WTC11 (cell line): ENCODE measurements at regions not wholly inside any gene's neighbourhood (a gene's known extent, or its start where the extent isn't known, plus 50 kb on each side); places are given as distances from the start of the nearest gene placed in this dataset.

Experiments
- ATAC-seq: fragments of 200-7000 bp; cut with Tn5 transposase; 2 replicates; pipeline ENCODE4 v1.10.0; 2021; ENCODE audit warnings: mild to moderate bottlenecking, moderate library complexity
- CTCF ChIA-PET: fragments of 300-600 bp; sonication (Branson Sonifier 250); formaldehyde crosslinking; loops from one replicate; lab custom pipeline; 2021; ENCODE audit warnings: antibody characterized with exemption; lab: Charles Lee
- POLR2A ChIA-PET: fragments of 350-600 bp; sonication (Branson Sonifier 250); formaldehyde crosslinking; loops from one replicate; lab custom pipeline; 2021; ENCODE audit warnings: antibody characterized with exemption; lab: Charles Lee
- DNase-seq: peaks from one replicate; pipeline ENCODE4 v3.0.0; 2021; ENCODE audit warnings: low spot score
- H3K27ac Mint-ChIP-seq: 2 replicates; pipeline ENCODE4 v1.8.0; 2021; ENCODE audit warnings: mixed read lengths
- H3K27me3 Mint-ChIP-seq: 2 replicates; pipeline ENCODE4 v1.8.0; 2021; ENCODE audit warnings: low read depth, mild to moderate bottlenecking, moderate library complexity, mixed read lengths
- H3K36me3 Mint-ChIP-seq: 2 replicates; pipeline ENCODE4 v1.8.0; 2021; ENCODE audit warnings: mixed read lengths
- H3K4me1 Mint-ChIP-seq: 2 replicates; pipeline ENCODE4 v1.8.0; 2022; ENCODE audit warnings: mixed read lengths
- H3K4me3 Mint-ChIP-seq: 2 replicates; pipeline ENCODE4 v1.8.0; 2021; ENCODE audit warnings: mild to moderate bottlenecking, moderate library complexity, mixed read lengths
- H3K9me3 Mint-ChIP-seq: 2 replicates; pipeline ENCODE4 v1.8.0; 2021; ENCODE audit warnings: mixed read lengths
- AFF4 ChIP-seq: sonication (generic); formaldehyde crosslinking; IDR thresholded peaks from 2 replicates; pipeline ENCODE4 v1.8.1; 2023; ENCODE audit warnings: mild to moderate bottlenecking, missing genetic modification reagents, borderline replicate concordance
- AR ChIP-seq: fragments of 250-450 bp; sonication (Bioruptor Pico); IDR thresholded peaks from 2 replicates; pipeline ENCODE4 v1.9.0; 2021; ENCODE audit warnings: mild to moderate bottlenecking
- CTCF ChIP-seq: fragments of 200-600 bp; IDR thresholded peaks from 2 replicates; pipeline ENCODE4 v1.8.0; 2022; ENCODE audit warnings: antibody characterized with exemption
- E2F1 ChIP-seq: sonication (generic); formaldehyde crosslinking; IDR thresholded peaks from 2 replicates; pipeline ENCODE4 v1.8.0; 2022; ENCODE audit warnings: mild to moderate bottlenecking, missing genetic modification reagents
- ELF4 ChIP-seq: sonication (generic); formaldehyde crosslinking; IDR thresholded peaks from 2 replicates; pipeline ENCODE4 v1.8.1; 2022; ENCODE audit warnings: low read depth, mild to moderate bottlenecking, moderate library complexity, missing genetic modification reagents
- ETV6 ChIP-seq: sonication (generic); formaldehyde crosslinking; IDR thresholded peaks from 2 replicates; pipeline ENCODE4 v1.8.1; 2022; ENCODE audit warnings: mild to moderate bottlenecking, missing genetic modification reagents
- FOXP4 ChIP-seq: sonication (generic); formaldehyde crosslinking; IDR thresholded peaks from 2 replicates; pipeline ENCODE4 v1.8.0; 2022; ENCODE audit warnings: mild to moderate bottlenecking, missing genetic modification reagents
- GRHL2 ChIP-seq: fragments of 250-450 bp; sonication (Bioruptor Pico); IDR thresholded peaks from 2 replicates; pipeline ENCODE4 v1.8.0; 2022; ENCODE audit warnings: mild to moderate bottlenecking, moderate library complexity; ENCODE audit not compliant: insufficient replicate concordance, severe bottlenecking
- MYBL2 ChIP-seq: sonication (generic); formaldehyde crosslinking; IDR thresholded peaks from 2 replicates; pipeline ENCODE4 v1.8.1; 2023; ENCODE audit warnings: mild to moderate bottlenecking, moderate library complexity, missing genetic modification reagents
- OVOL2 ChIP-seq: fragments of 250-450 bp; sonication (Bioruptor Pico); IDR thresholded peaks from 2 replicates; pipeline ENCODE4 v1.9.0; 2021; ENCODE audit warnings: mild to moderate bottlenecking, borderline replicate concordance
- RORB ChIP-seq: fragments of 250-450 bp; sonication (Bioruptor Pico); IDR thresholded peaks from 2 replicates; pipeline ENCODE4 v1.9.0; 2021; ENCODE audit warnings: mild to moderate bottlenecking
- SP1 ChIP-seq: sonication (generic); formaldehyde crosslinking; conservative IDR thresholded peaks from 2 replicates; pipeline ENCODE4 v1.8.1; 2022; ENCODE audit warnings: missing genetic modification reagents
- TCF7 ChIP-seq: sonication (generic); formaldehyde crosslinking; IDR thresholded peaks from 2 replicates; pipeline ENCODE4 v1.8.0; 2022; ENCODE audit warnings: mild to moderate bottlenecking, low read depth, missing genetic modification reagents, moderate library complexity
- ZNF219 ChIP-seq: sonication (generic); formaldehyde crosslinking; IDR thresholded peaks from 2 replicates; pipeline ENCODE4 v1.8.0; 2023; ENCODE audit warnings: missing genetic modification reagents, mild to moderate bottlenecking, borderline replicate concordance
- TF ChIP-seq, protein P1 (sequence below): sonication (generic); formaldehyde crosslinking; IDR thresholded peaks from 2 replicates; pipeline ENCODE4 v1.8.1; 2022; ENCODE audit warnings: mild to moderate bottlenecking, missing genetic modification reagents, moderate library complexity, borderline replicate concordance
- TF ChIP-seq, protein P2 (sequence below): fragments of 250-450 bp; sonication (Bioruptor Pico); conservative IDR thresholded peaks from 2 replicates; pipeline ENCODE4 v1.9.0; 2021; ENCODE audit warnings: mild to moderate bottlenecking
- TF ChIP-seq, protein P3 (sequence below): sonication (generic); formaldehyde crosslinking; IDR thresholded peaks from 2 replicates; pipeline ENCODE4 v1.8.0; 2023; ENCODE audit warnings: missing genetic modification reagents

- Mint-ChIP-seq H3K27me3 (no peaks in the 10 kb centered on the region), H3K36me3 (peaks cover 10% of the 10 kb centered on the region), H3K4me1 (peaks cover 5% of the 10 kb centered on the region; the same call in 1 of the 2 replicates), H3K4me3 (no peak overlapping the region), H3K27ac (no peak overlapping the region), H3K9me3 (peaks cover 32% of the 10 kb centered on the region)
- TF ChIP-seq E2F1 (CRISPR knock-in tag) (no peak), OVOL2 (CRISPR knock-in tag) (no peak), CTCF (no peak)
- TF ChIP-seq, protein P1, sequence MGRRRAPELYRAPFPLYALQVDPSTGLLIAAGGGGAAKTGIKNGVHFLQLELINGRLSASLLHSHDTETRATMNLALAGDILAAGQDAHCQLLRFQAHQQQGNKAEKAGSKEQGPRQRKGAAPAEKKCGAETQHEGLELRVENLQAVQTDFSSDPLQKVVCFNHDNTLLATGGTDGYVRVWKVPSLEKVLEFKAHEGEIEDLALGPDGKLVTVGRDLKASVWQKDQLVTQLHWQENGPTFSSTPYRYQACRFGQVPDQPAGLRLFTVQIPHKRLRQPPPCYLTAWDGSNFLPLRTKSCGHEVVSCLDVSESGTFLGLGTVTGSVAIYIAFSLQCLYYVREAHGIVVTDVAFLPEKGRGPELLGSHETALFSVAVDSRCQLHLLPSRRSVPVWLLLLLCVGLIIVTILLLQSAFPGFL = no peak
- CTCF ChIA-PET = no interaction called here
- POLR2A ChIA-PET = no interaction called here
- DNase-seq (no peak), ATAC-seq (no peak)
These were observed 55.1 kb upstream of the XDH start for GRCh38 chr2:31469648-31470047.

- Mint-ChIP-seq H3K9me3 (peaks cover 27% of the 10 kb centered on the region), H3K27ac (peak overlapping the region; percentile 61; the same call in 1 of the 2 replicates), H3K4me3 (no peak overlapping the region), H3K36me3 (peaks cover 6% of the 10 kb centered on the region), H3K4me1 (peaks cover 9% of the 10 kb centered on the region), H3K27me3 (no peaks in the 10 kb centered on the region)
- CTCF ChIA-PET = interaction anchor here (1.0 kb wide), 1 partner anchor 22 kb away, joined by 3 read pairs; no protein-coding TSS in a partner anchor
- DNase-seq = no peak
- ATAC-seq = peak; percentile 51; the same call in 1 of the 2 replicates
- POLR2A ChIA-PET = no interaction called here
- no peak for TF ChIP-seq ZNF219
- no peak for TF ChIP-seq ETV6 (CRISPR knock-in tag)
- TF ChIP-seq AFF4 (CRISPR knock-in tag) = no peak
- TF ChIP-seq, protein P1 = no peak
- TF ChIP-seq TCF7 = no peak
- no peak for TF ChIP-seq ELF4
- no peak for TF ChIP-seq MYBL2
- no peak for TF ChIP-seq SP1 (CRISPR knock-in tag)
- no peak for TF ChIP-seq RORB (CRISPR knock-in tag)
- TF ChIP-seq, protein P2, sequence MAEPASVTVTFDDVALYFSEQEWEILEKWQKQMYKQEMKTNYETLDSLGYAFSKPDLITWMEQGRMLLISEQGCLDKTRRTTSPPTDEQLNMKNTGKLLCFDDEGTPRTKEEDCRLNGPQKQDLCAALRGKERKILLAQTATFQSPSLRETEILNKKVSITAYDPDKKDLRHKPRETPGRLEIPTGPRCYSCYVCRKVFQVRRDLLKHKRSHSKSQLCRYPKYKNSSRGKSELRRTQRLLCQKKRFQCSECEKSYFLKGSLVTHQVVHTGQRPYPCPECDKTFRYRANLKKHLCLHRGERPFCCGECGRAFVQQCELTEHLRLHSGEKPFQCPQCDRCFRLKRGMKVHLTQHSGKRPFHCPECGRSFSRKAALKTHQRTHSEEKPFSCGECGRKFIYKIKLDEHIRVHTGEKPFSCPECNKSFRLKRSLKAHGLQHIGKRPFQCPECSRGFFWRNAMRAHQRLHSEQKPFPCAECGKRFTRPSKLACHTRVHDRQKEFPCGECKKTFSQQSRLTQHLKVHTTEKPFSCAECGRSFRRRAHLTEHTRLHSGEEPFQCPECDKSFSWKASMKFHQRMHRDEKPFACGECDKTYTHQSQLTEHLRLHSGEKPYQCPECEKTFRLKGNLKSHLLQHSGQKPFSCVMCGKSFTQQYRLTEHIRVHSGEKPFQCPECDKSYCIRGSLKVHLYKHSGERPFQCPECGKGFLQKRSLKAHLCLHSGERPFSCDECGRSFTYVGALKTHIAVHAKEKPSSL (CRISPR knock-in tag) = no peak
- no peak for TF ChIP-seq GRHL2 (CRISPR knock-in tag)
- no peak for TF ChIP-seq AR (CRISPR knock-in tag)
- no peak for TF ChIP-seq FOXP4 (CRISPR knock-in tag)
- TF ChIP-seq, protein P3, sequence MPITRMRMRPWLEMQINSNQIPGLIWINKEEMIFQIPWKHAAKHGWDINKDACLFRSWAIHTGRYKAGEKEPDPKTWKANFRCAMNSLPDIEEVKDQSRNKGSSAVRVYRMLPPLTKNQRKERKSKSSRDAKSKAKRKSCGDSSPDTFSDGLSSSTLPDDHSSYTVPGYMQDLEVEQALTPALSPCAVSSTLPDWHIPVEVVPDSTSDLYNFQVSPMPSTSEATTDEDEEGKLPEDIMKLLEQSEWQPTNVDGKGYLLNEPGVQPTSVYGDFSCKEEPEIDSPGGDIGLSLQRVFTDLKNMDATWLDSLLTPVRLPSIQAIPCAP (CRISPR knock-in tag) = no peak
These were observed 52.9 kb upstream of the XDH start for GRCh38 chr2:31467426-31467825.
